Embryonic facial prominence (tissue), 1 donor: ENCODE measurements at regions not wholly inside any gene's neighbourhood (a gene's known extent, or its start where the extent isn't known, plus 50 kb on each side); places are given as distances from the start of the nearest gene placed in this dataset.
"Not testable (repeated sequence)": the region's sequence is repeated elsewhere in the genome, so short reads cannot be mapped to it uniquely, and the experiment has no call there.

Source experiments
- DNase-seq: peaks from one replicate; pipeline ENCODE4 v3.0.0-alpha.2; 2016; ENCODE audit errors: extremely low spot score

DNA sequence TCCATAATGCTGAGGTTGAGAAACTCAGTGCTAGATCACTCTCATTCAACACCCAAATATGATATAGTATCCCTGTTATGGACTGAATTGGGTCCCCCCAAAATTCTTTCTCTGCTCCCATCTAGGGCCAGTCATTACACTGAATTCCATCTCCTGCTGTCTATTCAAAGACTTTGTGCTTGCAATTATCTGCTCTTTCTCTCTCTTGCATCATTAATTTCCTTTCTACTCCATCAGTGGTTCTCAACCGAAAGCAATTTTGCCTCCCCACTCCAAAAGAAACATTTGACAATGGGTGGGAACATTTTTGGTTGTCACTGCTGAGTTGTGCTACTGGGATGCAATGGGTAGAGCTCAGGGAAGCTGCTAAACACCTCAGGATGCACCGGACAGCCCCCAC, 271.5 kb upstream of the CDYL start:
- no peak for DNase-seq

DNA sequence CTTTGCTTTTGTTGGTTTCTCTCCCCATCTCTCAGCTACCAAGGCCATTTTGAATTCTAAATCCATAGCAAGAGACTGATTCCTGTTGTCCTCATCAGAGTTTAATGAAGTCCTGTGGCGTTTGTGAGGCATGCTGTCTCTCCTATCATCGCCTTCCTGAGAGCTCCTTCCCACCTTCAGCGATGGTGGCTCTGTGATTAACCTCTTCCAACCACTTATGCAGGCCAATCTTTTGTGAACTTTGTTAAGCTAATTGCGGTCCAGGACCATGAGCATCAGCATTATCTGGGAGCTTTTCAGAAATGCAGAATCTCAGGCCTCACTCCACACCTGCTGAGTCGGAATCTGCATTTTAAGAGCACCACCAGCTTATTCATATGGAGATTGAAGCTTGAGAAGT, 272.5 kb upstream of the CDYL start:
- DNase-seq, result no peak

DNA sequence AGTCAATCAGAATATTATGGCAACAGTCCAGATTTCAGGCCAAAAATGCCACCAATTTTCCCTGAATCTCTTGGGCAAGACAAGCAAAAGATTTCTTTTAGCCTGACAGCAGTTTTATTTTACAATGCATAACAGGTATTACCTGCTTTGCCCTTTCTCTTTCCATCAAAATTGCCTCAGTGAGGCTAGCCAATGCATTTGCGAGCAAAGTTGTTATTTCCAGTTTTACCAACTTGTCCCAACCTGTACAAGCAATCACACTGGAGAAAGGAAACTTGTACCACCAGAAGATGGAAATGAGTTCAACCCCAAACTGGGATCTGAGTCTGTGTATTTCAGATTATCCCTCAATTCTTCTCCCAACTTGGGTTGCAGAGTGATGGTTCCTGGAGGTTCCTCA, 279.9 kb upstream of the CDYL start:
- no peak for DNase-seq

DNA sequence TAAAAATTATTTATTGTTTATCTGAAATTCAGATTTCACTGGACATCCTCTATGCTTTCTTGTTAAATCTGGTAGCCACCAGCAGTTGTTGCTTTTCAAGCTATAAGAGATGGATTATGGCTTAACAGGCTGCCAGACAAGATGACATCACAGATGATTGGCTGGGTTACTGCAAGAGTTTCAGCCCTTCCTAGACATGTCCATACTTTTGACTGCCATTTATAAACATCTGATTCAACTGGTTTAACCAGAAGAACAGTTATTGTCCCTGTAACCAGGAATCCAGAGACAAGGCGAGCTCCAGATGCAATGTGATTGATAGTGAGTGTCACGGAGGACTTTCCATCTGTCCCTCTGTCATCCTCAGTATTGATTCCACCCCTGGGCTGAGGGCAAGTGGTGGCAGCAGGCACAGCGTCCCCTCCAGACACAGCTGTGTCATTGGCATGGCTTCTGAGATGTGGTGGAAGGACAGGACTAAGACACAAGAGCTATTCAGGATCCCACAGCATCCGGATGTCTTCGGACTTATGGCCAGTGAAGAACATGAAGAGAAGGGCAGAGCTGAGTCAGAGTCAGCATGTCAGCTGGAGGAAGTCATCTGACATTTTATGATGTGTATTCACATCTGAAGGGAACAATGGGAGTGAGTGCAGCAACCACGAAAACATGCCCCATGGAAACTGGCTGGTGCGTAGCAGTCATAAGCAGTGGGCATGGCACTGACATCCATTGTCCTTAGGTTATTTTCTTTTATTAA, 284.5 kb upstream of the CDYL start:
- DNase-seq, result no peak

DNA sequence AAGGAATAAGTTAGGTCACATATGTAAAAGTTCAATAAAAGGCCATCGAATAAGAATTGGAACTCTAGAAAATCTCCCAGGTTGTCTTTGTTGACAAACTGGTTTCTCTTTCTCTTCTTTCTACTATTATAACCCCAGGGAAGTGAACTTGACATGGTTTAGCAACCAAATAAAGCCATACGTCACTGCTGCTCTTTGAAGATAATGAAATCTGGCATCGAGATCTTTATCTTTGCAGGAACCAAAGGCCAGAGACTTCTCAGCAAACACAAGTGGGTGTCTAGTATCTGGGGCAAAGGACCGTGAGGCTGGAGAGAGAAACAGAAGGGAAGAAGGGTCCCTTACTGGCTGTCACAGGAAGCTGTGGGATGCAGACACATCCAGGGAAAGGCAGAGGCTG, 286.7 kb upstream of the CDYL start:
- DNase-seq, result no peak

DNA sequence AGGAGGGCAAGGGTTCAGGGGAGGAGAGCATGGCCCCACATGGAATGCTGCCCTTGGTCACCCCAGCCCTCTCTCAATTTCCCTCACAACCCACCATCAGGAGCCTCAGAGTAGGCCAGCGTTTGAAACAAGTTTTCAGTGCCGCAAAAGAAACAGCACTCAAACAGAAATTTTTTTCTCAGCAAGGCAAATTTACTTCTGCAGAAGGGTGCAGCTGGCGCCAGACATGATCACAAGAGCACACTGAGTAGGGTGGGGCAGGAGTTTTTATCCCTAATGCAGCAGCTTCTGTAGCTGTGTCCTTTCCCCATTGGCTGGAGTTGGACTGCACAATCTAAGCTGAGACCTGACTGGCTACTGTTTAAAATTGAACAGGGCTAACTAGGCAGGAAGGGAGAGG, 287.8 kb upstream of the CDYL start:
- no peak for DNase-seq

DNA sequence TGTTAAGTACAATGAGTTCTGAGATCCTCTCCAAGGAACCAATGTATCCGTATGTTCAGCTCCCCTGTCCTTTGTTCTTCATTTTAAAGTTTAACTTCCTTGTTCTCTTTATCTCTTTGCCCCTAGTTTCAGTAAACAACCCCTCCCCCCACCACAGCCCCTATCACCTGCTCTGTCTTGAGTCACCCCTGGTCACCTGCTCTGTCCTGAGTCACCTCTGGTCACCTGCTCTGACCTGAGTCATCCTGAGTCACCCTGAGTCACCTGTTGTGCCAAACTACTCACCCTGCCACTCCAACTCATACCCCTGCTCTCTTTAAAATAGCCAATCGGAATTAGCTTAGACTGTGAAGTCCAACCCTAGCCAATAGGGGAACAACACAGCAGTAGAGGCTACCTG, 288.7 kb upstream of the CDYL start:
- DNase-seq, result no peak

DNA sequence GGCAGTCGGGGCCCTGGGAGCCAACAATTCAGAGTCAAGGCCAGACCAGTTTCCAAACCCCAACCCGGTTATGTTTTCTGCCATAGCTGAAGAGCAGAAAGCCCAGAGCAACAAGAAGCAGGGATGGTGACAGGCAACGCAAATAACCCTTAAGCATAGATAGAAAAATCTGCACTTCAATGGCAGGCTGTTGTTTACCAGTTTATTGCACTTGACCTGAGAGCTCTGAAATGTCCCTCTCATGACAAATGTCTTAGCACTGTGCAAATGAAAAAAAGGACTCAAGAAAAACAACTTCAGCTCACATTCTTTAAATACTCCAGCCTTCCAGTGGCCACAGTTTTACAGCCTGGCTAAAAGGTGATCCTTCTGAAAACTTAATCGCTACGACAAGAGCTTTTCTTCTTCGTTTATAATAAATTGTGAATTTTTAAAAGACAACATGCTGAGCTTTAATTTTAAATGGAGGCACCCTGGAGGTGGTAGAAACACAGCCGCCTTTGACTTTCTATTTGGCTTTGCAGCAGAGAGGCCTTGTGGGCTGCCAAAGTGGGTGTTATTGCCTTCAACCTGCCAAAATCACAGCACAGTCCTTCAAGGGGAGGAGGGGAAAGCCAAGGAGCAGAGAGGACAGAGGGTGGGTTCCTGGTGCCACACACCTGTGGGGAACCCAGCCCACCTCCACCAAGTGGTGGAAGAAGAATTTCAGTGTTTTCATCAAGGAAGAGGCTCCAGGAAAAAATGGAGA, 289.5 kb upstream of the CDYL start:
- no peak for DNase-seq

DNA sequence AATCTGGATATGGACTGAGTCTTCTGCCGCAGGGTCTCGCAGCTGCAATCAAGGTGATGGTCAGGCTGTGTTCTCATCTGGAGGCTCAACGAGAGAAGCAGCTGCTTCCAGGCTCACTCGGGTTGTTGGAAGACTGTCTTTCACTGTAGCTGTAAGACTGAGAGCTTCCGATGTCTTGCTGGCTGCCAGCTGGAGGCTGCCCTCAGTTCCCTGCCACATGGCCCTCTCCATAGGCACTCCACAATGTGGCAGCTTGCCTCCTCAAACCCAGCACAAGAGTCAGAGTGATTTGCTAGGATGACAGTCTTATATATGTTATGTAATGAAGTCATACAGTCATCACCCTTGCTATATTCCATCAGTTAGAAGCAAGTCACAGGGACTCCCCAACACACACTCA, 290.5 kb upstream of the CDYL start:
- DNase-seq, result no peak

DNA sequence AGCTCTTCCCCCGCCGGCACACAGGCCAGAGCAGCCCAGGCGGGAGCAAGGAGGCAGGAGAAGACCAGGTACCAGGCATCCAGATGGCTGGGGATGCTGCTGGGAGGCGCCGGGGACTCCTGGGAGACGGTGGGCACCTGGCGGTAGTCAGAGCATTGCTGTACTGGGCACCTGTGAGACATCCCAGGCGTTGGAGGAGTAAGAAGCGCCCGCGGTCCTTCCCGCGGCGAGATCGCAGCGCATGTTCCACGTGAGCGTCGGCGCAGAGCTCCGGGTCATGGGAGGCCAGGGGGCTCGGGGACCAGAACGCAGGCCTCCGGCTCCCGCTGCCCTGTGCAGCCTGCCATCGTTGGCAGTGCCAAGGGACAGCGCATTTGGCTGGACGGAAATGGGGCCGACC, 293.7 kb upstream of the CDYL start:
- no peak for DNase-seq

DNA sequence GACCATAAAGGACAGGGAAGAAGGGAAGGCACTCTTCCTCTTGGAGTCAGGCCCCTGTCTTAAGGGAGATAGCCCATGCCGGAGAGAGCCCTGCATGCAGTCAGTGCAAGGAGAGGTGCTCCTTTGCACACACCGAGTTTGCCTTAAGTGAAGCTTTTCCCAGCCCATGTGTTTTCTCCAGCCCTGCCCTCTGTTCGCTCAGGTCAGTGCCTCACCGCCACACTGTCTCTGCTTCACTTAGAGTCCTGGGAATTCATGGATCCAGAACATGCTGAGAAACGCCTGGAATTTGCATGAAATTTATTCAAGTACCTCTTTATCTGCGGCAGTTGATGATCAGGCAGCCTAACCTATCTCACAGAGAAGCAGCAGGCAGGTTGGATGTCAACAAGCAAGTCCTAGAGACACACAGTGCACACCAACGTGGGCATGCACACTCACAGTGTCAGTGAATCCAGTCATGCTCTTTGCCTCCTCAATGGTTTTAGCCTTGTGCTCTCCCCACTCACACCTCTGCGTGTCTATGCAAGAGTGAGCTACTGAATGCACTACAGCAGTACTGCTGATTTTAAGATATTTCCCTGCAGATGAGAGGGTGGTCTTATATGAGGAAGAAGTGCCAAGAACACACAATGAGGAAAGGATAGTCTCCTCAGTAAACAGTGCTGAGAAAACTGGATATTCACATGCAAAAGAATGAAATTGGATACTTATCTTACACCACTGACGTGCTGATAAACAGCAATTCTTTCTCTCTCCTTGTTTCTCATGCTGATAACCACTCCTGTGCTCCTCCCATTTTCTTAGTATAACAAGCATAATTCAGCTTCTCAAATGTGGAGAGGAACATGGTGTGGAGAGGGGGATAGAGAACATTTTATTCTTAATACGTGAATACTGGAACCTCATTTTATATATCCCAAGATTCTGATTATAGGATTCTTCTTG, 295.1 kb upstream of the CDYL start:
- DNase-seq, result no peak

DNA sequence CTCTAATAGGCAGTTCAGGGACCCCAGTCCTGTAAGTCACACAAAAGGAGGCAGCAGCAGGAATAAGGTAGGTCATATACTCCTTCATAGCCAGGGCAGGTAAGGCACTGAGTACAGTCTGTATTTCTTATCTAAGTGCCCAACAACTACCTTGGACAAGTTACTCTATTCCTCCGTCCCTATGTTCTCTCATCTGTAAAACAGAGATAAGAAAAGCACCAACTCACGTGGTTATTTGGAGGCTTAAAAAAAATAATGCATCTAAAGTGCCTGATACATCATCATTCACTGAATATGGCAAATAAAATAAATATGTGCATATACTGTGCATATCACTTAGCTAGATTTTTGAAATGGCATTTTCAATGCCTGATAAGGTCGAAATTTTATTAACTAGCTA, 298.1 kb upstream of the CDYL start:
- DNase-seq, result no peak

DNA sequence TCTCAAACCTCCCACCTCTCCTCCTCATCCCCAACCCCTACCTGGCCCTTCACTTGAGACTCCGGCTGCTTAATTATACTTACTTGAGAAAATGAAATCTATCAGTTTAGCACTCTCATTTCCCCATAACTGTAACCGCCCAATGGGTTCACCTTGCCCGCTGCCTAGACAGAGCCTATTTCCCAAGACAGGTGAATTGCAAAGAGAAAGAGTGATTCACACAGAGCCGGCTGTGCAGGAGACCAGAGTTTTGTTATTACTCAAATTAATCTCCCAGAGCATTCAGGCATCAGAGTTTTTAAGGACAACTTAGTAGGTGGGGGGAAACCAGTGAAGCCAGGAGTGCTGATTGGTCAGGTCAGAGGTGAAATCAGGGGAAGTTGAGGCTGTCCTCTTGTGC, 301.4 kb upstream of the CDYL start:
- no peak for DNase-seq

DNA sequence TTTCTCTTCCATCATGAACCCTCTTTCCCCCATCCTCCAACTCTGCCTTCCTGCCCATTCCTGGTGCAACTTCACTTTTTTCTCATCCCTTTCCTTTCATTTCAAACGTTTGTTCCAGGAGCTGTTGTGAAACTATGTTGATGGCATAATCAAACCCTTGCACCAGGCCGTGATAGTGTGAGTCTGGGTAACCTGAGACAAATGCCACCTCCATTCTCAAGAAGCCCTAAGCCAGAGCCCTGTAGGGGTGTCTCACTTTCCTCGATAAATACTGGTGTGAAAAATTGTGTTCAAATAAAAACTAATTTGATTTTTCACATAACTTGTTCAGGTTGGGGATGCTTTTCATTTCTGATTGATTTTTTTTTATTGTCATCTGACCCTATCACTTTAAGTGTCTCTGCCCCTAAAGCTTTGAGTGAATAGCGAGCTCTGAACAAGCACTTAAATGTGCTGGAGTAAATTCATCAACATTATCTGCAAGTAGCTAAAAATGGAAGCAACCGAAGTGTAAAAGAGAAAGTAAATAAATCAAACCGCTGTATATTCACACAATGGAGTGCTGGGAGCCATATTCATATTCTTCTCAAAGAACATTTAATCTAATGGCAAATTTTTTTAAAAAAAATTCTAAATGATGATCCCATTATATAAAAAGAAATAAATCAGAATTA, 303.1 kb upstream of the CDYL start:
- DNase-seq, result no peak

DNA sequence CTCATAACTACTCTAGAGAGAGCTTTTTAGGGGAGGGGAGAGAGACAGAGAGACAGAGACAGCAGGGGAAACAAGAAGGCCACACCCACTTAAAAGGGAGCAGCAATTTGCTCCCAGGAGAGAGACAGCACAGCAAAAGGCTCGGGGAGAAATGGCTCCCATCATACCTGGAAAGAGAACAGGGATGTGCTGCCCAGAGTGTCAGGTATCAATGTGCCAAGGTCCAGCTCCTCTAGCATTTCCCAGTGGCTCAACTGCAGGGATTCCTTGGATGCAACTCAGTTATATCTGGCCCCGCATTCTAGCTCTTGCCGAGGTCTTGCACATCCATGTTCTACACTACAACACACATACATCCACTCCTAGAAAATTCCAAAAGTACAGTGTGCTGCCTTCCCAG, 304.0 kb upstream of the CDYL start:
- no peak for DNase-seq

DNA sequence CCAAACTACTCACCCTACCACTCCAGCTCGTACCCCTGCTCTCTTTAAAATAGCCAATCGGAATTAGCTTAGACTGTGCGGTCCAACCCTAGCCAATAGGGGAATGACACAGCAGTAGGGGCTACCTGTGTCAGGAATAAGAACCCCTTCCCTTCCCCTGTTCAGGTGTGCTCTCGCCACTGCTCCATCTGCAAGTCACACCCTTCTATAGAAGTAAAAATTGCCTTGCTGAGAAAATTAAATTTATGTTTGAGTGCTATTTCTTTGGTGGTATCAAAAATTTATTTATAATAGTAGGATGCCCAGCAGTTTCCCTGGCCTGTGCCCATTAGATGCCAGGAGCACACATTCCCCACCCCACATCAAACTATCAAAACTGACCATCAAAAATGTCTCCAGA, 304.7 kb upstream of the CDYL start:
- not testable (repeated sequence) for DNase-seq

DNA sequence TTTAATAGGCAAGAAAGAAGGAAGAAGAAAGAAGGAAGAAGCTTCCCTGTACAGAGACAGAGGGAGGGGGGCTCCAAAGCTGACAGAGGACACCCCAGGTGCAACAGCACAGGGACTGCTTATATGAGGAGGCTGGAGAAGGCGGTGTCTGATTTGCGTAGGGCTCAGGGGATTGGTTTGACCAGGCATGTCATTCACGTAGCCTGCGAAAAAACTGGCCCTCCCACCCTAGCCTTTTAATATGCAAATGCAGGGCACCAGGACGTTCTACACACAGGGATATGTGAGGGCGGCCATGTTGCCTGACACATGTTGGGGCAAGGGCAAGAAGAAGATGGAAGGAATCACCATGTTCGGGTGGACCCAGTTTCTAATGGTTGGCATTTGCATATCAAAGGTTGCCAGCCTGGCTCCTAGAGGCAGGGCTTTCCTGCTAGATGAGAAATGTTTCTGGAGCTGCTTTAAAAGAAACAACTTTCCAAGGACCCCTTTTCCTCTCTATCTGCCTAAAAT, 305.4 kb upstream of the CDYL start:
- DNase-seq, result no peak

DNA sequence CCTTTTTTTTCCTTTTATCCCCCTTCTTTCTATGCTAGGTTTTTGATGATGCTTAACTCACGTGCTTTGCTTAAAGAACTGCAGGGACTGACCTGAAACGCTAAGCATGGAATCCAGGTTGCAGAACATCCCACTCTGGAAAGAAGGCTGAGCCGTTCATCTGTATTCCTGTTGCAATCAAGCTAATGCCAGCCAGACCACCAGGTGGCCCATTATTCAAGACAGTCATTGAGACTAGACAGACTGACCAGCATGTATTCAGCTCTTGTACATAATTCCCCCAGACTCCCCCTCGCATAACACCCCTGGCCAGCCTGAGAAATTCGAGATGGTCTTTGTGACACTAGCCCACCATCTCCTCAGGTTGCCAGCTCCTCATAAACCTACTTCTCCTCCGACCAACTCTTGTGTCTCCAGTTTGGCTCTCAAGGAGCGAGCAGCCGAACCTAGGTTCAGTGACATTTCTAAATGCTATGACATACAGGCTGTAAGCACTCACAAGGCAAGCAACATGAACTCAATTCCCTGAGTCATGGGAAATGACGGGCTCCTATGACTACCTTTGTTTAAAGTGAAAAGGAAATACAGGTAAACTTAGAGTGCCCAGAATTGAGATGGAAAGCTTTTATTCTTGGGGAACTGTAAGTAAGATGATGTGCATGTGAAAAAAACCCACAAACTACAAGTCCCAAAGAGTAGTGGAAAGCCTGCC, 309.3 kb upstream of the CDYL start:
- DNase-seq, result no peak

DNA sequence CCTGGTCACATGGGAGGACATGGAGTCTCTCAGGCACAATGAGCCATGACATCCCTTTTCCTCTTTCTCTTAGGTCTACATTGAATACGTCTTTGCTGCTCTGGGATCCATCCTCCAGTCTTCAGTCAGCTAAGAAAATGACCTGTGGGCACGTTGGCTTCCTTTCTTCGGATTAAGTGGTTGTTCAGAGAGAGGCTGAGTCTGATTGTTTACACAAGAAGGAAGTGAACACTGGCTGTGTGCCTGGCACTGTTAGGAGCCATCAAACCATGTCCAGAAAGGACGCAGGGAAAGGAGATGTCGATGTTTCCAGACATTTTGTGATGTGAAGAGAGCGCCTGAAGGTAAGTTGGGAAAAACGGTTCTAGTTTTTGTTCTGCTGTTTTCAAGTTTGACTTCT, 309.9 kb upstream of the CDYL start:
- DNase-seq, result no peak

DNA sequence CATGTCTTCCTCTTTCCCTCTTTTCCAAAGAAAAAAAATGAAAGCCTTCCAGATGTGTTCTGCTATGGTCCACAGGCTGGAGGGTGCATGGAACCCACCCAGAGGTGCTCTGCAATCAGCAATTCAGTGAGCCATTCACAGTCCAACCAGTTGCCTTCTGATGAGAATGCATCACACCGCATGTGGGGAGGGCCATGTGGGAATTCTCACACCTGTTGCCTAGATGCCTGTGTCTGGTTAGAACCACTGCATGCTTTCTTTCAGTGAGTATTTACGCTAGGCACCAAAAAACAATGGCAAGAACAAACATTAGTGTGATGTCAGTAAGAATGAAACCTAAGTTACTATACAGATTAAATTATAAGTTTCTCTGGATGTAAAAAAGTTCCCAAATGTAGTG, 311.6 kb upstream of the CDYL start:
- DNase-seq, result no peak

DNA sequence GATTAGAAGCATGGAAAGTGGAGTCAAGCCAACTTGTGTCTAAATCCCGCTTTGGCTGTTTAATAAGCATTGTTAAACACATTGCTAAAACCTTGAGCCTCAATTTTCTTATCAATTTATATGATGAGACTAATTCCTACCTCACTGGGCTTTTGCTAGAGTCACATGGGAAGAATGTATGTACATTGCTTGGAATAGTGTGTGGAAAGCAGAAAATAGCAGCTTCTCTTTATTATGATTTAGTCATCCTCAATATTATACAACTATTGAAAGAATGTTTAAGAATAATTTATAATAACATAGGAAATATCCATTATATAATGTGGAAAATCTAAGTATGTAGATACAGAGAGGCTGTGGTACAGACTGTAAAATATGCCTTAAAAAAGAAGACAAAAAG, 313.0 kb upstream of the CDYL start:
- DNase-seq, result no peak
